Activated CD4-positive, alpha-beta T cell treated with anti-CD3 and anti-CD28 coated beads, Interleukin-2, amount 50 U/mL, for 48 hours (primary cell): ENCODE measurements at regions not wholly inside any gene's neighbourhood (a gene's known extent, or its start where the extent isn't known, plus 50 kb on each side); places are given as distances from the start of the nearest gene placed in this dataset.

ENCODE experiments used
- DNase-seq, 2 experiments: peaks; one replicate each; pipeline ENCODE4 v3.0.0-alpha.2; 2020

DNA sequence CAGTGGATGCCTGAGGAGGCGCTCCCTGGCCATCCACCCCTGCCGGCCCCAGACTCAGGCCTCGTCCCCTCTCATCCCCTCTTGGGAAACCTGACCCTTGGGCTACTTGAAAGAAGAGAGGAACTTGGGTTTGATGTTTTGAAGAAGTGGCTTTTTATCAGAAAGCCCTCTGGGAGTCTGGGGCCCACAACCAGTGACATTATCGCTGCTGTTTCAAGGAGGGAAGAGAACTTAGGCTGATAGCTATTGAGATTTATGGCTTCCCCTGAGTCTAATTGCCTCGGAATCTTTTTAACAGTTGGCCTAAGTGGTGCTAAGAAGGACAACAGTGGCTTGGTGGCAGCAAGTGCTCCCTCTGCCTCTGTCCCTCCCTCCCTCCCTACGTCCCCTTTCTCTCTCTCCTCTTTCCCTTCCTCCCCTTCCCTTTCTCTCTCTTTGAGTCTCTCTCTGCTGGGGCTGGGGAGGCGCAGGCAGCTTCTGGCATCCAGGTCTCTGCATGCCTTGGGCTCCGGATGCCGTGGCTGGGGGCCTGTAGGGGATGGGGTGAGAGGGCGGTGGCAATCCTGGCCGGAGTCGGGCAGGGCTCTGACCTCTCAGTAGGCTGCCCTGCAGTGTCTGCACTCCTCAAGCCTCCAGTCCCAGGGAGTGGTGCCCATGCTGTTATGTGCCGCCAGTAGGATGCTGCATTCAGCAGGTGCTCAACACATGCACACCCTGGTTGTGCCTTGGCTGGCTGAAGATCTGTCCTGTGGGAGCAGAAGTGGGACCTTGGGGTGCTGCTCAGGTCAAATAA, 49.6 kb upstream of the RXRA start:
- no peak for DNase-seq
